ENCODE measurements at regions not wholly inside any gene's neighbourhood (a gene's known extent, or its start where the extent isn't known, plus 50 kb on each side); places are given as distances from the start of the nearest gene placed in this dataset.
"Not testable (repeated sequence)": the region's sequence is repeated elsewhere in the genome, so short reads cannot be mapped to it uniquely, and the experiment has no call there.

GRCh38 chr20:40309731-40310130, 379.3 kb downstream of the MAFB start:
- no peak for DNase-seq

GRCh38 chr20:40307997-40308396, 381.0 kb downstream of the MAFB start:
- DNase-seq = no peak

GRCh38 chr20:40307268-40307667, 381.8 kb downstream of the MAFB start:
- no peak for DNase-seq

- DNase-seq = no peak
Observed at GRCh38 chr20:40305303-40305702, 383.7 kb downstream of the MAFB start.

GRCh38 chr20:40304119-40304613, 384.9 kb downstream of the MAFB start:
- DNase-seq = no peak

GRCh38 chr20:40294747-40295146, 394.3 kb downstream of the MAFB start:
- no peak for DNase-seq

- DNase-seq = no peak
Observed at GRCh38 chr20:40294175-40294574, 394.9 kb downstream of the MAFB start.

- no peak for DNase-seq
Observed at GRCh38 chr20:40293740-40294139, 395.3 kb downstream of the MAFB start.

- DNase-seq = no peak
Observed at GRCh38 chr20:40291493-40292135, 397.4 kb downstream of the MAFB start.

GRCh38 chr20:40287683-40288082, 401.4 kb downstream of the MAFB start:
- DNase-seq = no peak

GRCh38 chr20:40286975-40287531, 402.0 kb downstream of the MAFB start:
- DNase-seq = no peak

- DNase-seq = no peak
Observed at GRCh38 chr20:40284611-40285010, 404.4 kb downstream of the MAFB start.

GRCh38 chr20:40283689-40284088, 405.3 kb downstream of the MAFB start:
- no peak for DNase-seq

- DNase-seq = no peak
Observed at GRCh38 chr20:40282941-40283340, 406.1 kb downstream of the MAFB start.

- no peak for DNase-seq
Observed at GRCh38 chr20:40282541-40282940, 406.5 kb downstream of the MAFB start.

GRCh38 chr20:40280616-40281015, 408.4 kb downstream of the MAFB start:
- DNase-seq = no peak

GRCh38 chr20:40279390-40279789, 409.6 kb downstream of the MAFB start:
- no peak for DNase-seq

GRCh38 chr20:40278673-40279072, 410.4 kb downstream of the MAFB start:
- DNase-seq = no peak

- DNase-seq = no peak
Observed at GRCh38 chr20:40276301-40276700, 412.7 kb downstream of the MAFB start.

- DNase-seq = no peak
Observed at GRCh38 chr20:40275738-40276137, 413.3 kb downstream of the MAFB start.

GRCh38 chr20:40274912-40275533, 414.0 kb downstream of the MAFB start:
- no peak for DNase-seq

- DNase-seq = not testable (repeated sequence)
Observed at GRCh38 chr20:40269274-40269673, 419.8 kb downstream of the MAFB start.

GRCh38 chr20:40268321-40269075, 420.5 kb downstream of the MAFB start:
- DNase-seq = no peak
